Choroid plexus epithelial cell (primary cell): ENCODE measurements at regions not wholly inside any gene's neighbourhood (a gene's known extent, or its start where the extent isn't known, plus 50 kb on each side); places are given as distances from the start of the nearest gene placed in this dataset.
A peak's percentile ranks its signal among the peaks of the same experiment; 100 is the strongest.

Experiments used
- DNase-seq: peaks from one replicate; pipeline ENCODE4 v3.0.0-alpha.2; 2010; ENCODE audit warnings: low read depth
- H3K4me3 ChIP-seq: 2 replicates; pipeline ENCODE4 v1.5.1; 2011; ENCODE audit warnings: low read depth, mild to moderate bottlenecking, control low read depth, low read length, moderate library complexity
- CTCF ChIP-seq: conservative IDR thresholded peaks from 2 replicates; pipeline ENCODE4 v1.5.1; 2011; ENCODE audit warnings: low read depth, mild to moderate bottlenecking, control low read depth, inconsistent platforms, low read length, moderate library complexity

DNA sequence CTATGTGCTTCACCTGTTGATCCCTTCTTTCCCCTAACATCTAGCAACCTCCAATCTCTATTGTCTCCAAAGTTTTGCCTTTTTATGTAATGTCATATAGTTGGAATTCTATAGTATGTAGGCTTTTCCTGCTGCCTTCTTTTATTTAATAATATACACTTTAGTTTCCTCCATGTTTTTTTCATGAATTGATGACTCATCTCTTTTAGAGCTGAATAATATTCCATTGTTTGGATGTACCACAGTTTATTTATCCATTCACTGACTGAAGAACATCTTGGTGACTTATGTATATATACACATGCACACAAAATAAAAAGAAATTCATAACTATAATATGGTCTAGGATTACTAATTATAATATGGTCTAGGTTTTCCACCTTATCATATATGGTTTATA lies 1314.2 kb downstream of the OTOL1 start:
- H3K4me3 ChIP-seq: no peak overlapping the region
- TF ChIP-seq CTCF: no peak
- no peak for DNase-seq

DNA sequence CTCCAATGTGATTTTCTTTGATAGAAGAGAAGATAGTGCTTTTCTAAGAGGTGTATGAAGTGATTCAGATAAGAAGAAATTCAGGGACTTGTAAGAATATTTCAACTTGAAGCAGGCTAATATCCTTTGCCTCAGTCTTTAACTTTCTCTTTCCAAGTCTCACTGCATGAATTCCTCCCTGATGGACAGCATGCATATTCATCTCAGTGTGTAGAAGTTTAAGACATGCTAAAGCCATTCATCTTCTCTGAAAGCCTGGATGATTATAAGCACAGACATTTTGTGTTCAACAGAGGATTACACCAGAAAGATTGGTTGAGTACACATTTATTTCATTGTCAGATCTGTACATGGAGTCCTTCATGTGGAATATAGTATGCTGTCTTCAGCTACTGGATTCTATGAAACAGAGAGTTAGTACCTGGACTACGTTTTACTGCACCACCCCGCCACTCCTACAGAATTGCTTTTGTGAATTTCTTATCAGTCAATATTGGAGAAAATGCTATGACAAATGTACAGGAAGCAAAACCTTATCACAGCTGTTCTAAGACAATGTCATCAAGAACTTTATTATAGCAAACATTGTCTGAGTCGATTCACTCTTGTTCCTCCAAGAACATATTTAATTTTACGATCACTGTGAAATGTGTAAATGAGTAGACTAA lies 1346.1 kb downstream of the OTOL1 start:
- H3K4me3 ChIP-seq: no peak overlapping the region
- TF ChIP-seq CTCF: no peak
- DNase-seq: no peak

DNA sequence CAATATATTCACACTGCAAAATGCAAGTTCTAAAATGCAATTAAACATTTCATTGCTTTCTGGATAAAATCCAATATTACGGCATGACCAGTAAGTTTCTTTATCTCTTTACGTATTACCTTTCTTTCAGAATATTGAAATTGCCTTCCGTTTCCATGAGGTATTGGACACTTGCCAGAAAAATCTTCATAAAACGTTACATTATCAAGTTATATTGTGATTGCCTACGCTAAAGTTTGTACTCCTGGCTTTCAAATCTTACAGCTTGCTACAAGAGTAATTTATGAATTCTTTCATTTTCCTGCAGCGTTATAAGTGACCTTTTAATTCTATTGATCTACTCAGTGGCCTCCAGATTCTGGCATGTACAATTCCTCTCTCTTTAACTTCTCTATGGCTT lies 1349.3 kb downstream of the OTOL1 start:
- no peak for TF ChIP-seq CTCF

DNA sequence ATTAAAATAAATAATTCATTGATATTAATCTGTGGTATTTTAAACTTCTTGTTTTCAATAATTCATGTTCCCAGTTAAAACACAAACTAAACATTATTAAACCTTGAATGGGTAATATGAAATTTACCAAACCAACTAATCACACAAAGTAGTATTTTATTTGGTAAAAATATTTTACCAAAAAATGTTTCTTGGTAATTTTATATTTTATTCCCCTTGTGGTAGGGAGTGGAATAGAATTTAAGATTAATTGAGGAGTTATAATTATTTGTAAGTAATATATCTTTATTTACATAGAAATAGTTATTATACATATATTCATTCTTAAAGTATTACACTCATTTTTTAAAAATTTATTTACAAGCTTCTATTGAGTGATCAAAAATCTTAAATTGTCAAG lies 1350.9 kb downstream of the OTOL1 start:
- H3K4me3 ChIP-seq: no peak overlapping the region
- peak; percentile 4 for TF ChIP-seq CTCF
- DNase-seq: no peak

More for the DNA sequence above, 1349.3 kb downstream of the OTOL1 start:
- H3K4me3 ChIP-seq: no peak overlapping the region
- DNase-seq: no peak

DNA sequence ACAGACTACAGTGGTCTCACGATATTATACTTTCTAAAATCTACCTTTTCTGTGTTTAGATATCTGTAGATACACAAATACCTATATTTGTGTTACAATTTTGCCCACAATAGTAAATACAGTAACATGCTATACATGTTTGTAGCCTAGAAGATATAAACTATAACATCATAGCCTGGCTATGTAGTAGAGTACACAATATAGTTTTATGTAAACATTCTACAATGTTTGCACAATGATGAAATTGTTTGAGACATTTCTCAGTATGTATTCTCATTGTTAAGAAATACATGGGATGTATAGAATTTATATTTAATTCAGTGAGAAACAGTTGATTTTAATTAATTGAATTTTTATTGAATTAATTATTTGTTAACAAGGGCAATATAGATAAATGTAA lies 1367.0 kb downstream of the OTOL1 start:
- TF ChIP-seq CTCF: no peak
- DNase-seq: no peak
- no peak overlapping the region for H3K4me3 ChIP-seq

- peak; percentile 12 for DNase-seq
- TF ChIP-seq CTCF: peak; percentile 28
- no peak overlapping the region for H3K4me3 ChIP-seq
Measured at GRCh38 chr3:162865466-162865865, 1368.9 kb downstream of the OTOL1 start.

GRCh38 chr3:162879021-162879562 lies 1382.5 kb downstream of the OTOL1 start:
- DNase-seq: no peak
- H3K4me3 ChIP-seq: no peak overlapping the region
- no peak for TF ChIP-seq CTCF
